ENCODE measurements at regions not wholly inside any gene's neighbourhood (a gene's known extent, or its start where the extent isn't known, plus 50 kb on each side); places are given as distances from the start of the nearest gene placed in this dataset.
A peak's percentile ranks its signal among the peaks of the same experiment; 100 is the strongest.

DNA sequence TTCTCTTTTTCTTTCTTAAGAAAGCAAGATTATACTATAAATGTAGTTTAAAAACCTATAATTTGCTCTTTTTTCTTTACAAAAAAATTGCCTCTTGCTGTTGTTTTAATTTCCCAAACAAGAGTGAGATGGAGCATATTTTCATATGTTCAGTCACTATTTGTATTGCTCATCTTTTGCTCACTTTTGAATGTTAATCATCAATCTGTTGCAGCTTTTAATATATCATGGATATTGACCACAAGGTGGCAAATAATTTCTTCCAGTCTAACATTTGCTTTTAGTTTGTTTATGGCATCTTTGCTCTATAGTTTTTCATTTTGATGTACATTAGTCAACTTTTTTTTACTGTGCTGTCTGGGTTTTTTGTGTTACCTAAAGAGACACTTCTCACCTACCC lies 112.6 kb upstream of the THRB start:
- Histone ChIP-seq H3K36me3 (replicated peaks) (no peaks in the 10 kb centered on the region), H3K9me3 (no peaks in the 10 kb centered on the region), H3K27me3 (ENCODE audit: low read depth) (no peaks in the 10 kb centered on the region), H3K4me1 (peaks cover 21% of the 10 kb centered on the region), H3K4me3 (no peak overlapping the region)
- in situ Hi-C loops (cut with MboI; ENCODE audit: low sequenced_read_pairs), result no loop called here
- no peak for DNase-seq (ENCODE audit: low spot score in 2 of 2)

- no peak for DNase-seq (ENCODE audit: low spot score in 2 of 2)
These were observed 114.2 kb upstream of the THRB start for GRCh38 chr3:24608701-24609390.

DNA sequence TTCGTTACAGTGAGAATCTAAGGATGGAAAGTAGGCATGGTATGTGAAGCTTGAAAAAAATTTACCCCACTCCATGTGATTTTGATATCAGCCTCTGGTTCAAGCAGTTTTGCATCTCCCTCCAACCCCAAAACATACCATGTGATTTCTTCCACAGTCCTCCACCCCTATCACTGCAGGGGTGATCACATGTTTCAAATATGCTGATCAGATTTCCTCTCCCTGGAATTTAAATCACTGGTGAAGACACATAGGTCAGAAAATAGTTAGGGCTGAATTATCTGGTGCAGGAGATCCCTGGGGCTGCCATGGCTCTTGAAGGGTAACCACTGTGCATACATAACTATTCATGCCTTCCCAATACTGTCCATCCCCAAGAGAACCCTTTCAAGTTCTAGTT lies 119.7 kb upstream of the THRB start:
- no peaks in the 10 kb centered on the region for H3K4me1 ChIP-seq
- in situ Hi-C loops (cut with MboI; ENCODE audit: low sequenced_read_pairs), result no loop called here
- H3K4me3 ChIP-seq, result no peak overlapping the region
- H3K27me3 ChIP-seq (ENCODE audit: low read depth), result no peaks in the 10 kb centered on the region
- no peaks in the 10 kb centered on the region for H3K36me3 ChIP-seq (replicated peaks)
- H3K9me3 ChIP-seq, result no peaks in the 10 kb centered on the region
- no peak for DNase-seq (ENCODE audit: low spot score in 2 of 2)

More at GRCh38 chr3:24608701-24609390, 114.2 kb upstream of the THRB start:
- in situ Hi-C loops (cut with MboI; ENCODE audit: low sequenced_read_pairs), result no loop called here
- Histone ChIP-seq H3K4me3 (no peak overlapping the region), H3K4me1 (peaks cover 21% of the 10 kb centered on the region), H3K36me3 (replicated peaks) (no peaks in the 10 kb centered on the region), H3K9me3 (no peaks in the 10 kb centered on the region), H3K27me3 (ENCODE audit: low read depth) (no peaks in the 10 kb centered on the region)

GRCh38 chr3:24615177-24615576 lies 120.5 kb upstream of the THRB start:
- in situ Hi-C loops (cut with MboI; ENCODE audit: low sequenced_read_pairs), result no loop called here

GRCh38 chr3:24616110-24616829 lies 121.6 kb upstream of the THRB start:
- Histone ChIP-seq H3K36me3 (replicated peaks) (no peaks in the 10 kb centered on the region), H3K9me3 (no peaks in the 10 kb centered on the region), H3K4me1 (no peaks in the 10 kb centered on the region), H3K27me3 (ENCODE audit: low read depth) (no peaks in the 10 kb centered on the region), H3K4me3 (no peak overlapping the region)
- in situ Hi-C loops (cut with MboI; ENCODE audit: low sequenced_read_pairs), result no loop called here
- DNase-seq (ENCODE audit: low spot score in 2 of 2), result no peak

More at GRCh38 chr3:24615177-24615576, 120.5 kb upstream of the THRB start:
- Histone ChIP-seq H3K4me1 (no peaks in the 10 kb centered on the region), H3K36me3 (replicated peaks) (no peaks in the 10 kb centered on the region), H3K9me3 (no peaks in the 10 kb centered on the region), H3K4me3 (no peak overlapping the region), H3K27me3 (ENCODE audit: low read depth) (no peaks in the 10 kb centered on the region)
- DNase-seq (ENCODE audit: low spot score in 2 of 2), result no peak

GRCh38 chr3:24622138-24622537 lies 127.5 kb upstream of the THRB start:
- no peaks in the 10 kb centered on the region for H3K36me3 ChIP-seq (replicated peaks)
- no peaks in the 10 kb centered on the region for H3K9me3 ChIP-seq
- in situ Hi-C loops (cut with MboI; ENCODE audit: low sequenced_read_pairs), result no loop called here
- no peaks in the 10 kb centered on the region for H3K27me3 ChIP-seq (ENCODE audit: low read depth)
- H3K4me1 ChIP-seq, result peaks cover 25% of the 10 kb centered on the region
- H3K4me3 ChIP-seq, result no peak overlapping the region
- DNase-seq (ENCODE audit: low spot score in 2 of 2), result no peak

- Histone ChIP-seq H3K9me3 (no peaks in the 10 kb centered on the region), H3K4me3 (no peak overlapping the region), H3K4me1 (peaks cover 25% of the 10 kb centered on the region), H3K36me3 (replicated peaks) (no peaks in the 10 kb centered on the region), H3K27me3 (ENCODE audit: low read depth) (no peaks in the 10 kb centered on the region)
- no peak for DNase-seq (ENCODE audit: low spot score in 2 of 2)
- in situ Hi-C loops (cut with MboI; ENCODE audit: low sequenced_read_pairs), result no loop called here
These were observed 128.1 kb upstream of the THRB start for GRCh38 chr3:24622696-24623225.

GRCh38 chr3:24623657-24624056 lies 129.0 kb upstream of the THRB start:
- no peak overlapping the region for H3K4me3 ChIP-seq
- no peaks in the 10 kb centered on the region for H3K9me3 ChIP-seq
- H3K36me3 ChIP-seq (replicated peaks), result no peaks in the 10 kb centered on the region
- in situ Hi-C loops (cut with MboI; ENCODE audit: low sequenced_read_pairs), result no loop called here
- no peak for DNase-seq (ENCODE audit: low spot score in 2 of 2)
- H3K27me3 ChIP-seq (ENCODE audit: low read depth), result no peaks in the 10 kb centered on the region
- H3K4me1 ChIP-seq, result peaks cover 25% of the 10 kb centered on the region

DNA sequence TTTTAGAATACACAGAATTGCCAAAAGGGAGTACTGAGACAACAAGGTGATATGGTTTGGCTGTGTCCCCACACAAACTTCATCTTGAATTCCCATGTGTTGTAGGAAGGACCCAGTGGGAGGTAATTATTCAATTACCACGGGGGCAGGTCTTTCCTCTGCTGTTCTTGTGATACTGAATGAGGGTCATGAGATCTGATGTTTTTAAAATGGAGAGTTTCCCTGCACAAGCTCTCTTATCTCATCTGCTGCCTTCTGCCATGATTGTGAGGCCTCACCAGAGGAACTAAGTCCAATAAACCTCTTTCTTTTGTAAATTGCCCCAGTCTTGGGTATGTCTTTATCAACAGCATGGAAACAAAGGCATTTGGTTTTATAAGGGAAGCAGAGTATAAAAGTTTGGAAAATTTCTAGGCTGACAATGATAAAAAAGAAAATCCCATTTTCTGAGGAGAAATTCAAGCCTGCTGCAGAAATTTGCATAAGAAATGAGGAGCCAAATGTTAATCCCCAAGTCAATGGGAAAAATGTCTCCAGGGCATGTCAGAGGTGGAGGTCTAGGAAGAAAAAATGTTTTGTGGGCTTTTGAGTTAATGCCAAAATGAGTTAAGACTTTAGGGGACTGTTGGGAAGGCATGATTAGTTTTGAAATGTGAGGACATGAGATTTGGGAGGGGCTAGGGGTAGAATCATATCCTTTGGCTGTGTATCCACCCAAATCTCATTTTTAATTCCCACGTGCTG lies 130.5 kb upstream of the THRB start:
- in situ Hi-C loops (cut with MboI; ENCODE audit: low sequenced_read_pairs), result no loop called here
- H3K27me3 ChIP-seq (ENCODE audit: low read depth), result no peaks in the 10 kb centered on the region

GRCh38 chr3:24628523-24629258 lies 134.0 kb upstream of the THRB start:
- Histone ChIP-seq H3K4me1 (peaks cover 18% of the 10 kb centered on the region), H3K27me3 (ENCODE audit: low read depth) (no peaks in the 10 kb centered on the region), H3K9me3 (no peaks in the 10 kb centered on the region), H3K36me3 (replicated peaks) (no peaks in the 10 kb centered on the region), H3K4me3 (no peak overlapping the region)
- in situ Hi-C loops (cut with MboI; ENCODE audit: low sequenced_read_pairs), result no loop called here
- no peak for DNase-seq (ENCODE audit: low spot score in 2 of 2)

More for the DNA sequence above, 130.5 kb upstream of the THRB start:
- H3K4me1 ChIP-seq, result peaks cover 25% of the 10 kb centered on the region
- peak; percentile 80 to 99 for DNase-seq (ENCODE audit: low spot score in 2 of 2)
- no peaks in the 10 kb centered on the region for H3K36me3 ChIP-seq (replicated peaks)
- H3K4me3 ChIP-seq, result no peak overlapping the region
- H3K9me3 ChIP-seq, result no peaks in the 10 kb centered on the region

DNA sequence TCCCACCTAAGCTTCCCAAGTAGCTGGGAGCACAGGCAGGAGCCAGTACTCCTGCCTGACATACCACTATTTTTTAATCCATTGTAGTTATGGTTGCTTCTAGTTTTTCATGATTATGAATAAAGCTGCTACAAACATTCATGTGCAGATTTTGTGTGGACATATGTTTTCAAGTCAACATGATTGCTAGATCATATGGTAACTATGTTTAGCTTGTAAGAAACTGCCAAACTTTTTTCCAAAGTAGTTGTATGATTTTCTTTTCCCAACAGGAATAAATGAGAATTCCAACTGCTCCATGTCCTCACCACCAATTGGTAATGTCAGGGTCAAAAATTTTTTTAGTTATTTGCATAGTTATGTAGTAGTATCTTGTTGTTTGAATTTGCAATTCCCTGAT lies 136.8 kb upstream of the THRB start:
- H3K27me3 ChIP-seq (ENCODE audit: low read depth), result no peaks in the 10 kb centered on the region

DNA sequence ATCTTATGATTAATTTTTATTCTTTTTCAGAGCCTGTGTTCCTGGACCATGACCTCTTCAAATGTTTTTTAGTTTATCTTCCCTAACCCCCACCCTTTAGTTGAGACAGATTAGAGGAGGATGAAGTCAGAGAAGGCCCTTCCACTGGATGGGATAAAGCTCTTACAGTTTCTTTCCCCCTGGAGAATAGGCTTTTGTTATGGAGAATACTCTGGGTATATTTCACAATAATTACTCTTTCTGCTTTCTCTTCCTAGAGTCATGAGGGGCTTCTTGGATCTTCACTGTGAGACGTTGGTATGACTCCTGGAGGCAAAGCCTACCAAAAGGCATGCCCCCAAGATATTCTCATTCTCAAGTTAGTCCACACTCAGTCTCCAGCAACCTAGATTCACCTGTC lies 144.4 kb upstream of the THRB start:
- Histone ChIP-seq H3K4me3 (no peak overlapping the region), H3K4me1 (peaks cover 20% of the 10 kb centered on the region), H3K27me3 (ENCODE audit: low read depth) (no peaks in the 10 kb centered on the region), H3K9me3 (no peaks in the 10 kb centered on the region), H3K36me3 (replicated peaks) (no peaks in the 10 kb centered on the region)
- in situ Hi-C loops (cut with MboI; ENCODE audit: low sequenced_read_pairs), result no loop called here
- peak in 1 of 2 experiments; percentile 88 for DNase-seq (ENCODE audit: low spot score in 2 of 2)

More for the DNA sequence above, 136.8 kb upstream of the THRB start:
- in situ Hi-C loops (cut with MboI; ENCODE audit: low sequenced_read_pairs), result no loop called here
- no peaks in the 10 kb centered on the region for H3K4me1 ChIP-seq
- H3K4me3 ChIP-seq, result no peak overlapping the region
- DNase-seq (ENCODE audit: low spot score in 2 of 2), result no peak
- H3K36me3 ChIP-seq (replicated peaks), result no peaks in the 10 kb centered on the region
- no peaks in the 10 kb centered on the region for H3K9me3 ChIP-seq
